ELF-1 (cell line): ENCODE measurements at regions not wholly inside any gene's neighbourhood (a gene's known extent, or its start where the extent isn't known, plus 50 kb on each side); places are given as distances from the start of the nearest gene placed in this dataset.
A peak's percentile ranks its signal among the peaks of the same experiment; 100 is the strongest.

Experiments
- DNase-seq: peaks from one replicate; pipeline ENCODE4 v3.0.0-alpha.2; 2016; ENCODE audit warnings: low read depth, low spot score

DNA sequence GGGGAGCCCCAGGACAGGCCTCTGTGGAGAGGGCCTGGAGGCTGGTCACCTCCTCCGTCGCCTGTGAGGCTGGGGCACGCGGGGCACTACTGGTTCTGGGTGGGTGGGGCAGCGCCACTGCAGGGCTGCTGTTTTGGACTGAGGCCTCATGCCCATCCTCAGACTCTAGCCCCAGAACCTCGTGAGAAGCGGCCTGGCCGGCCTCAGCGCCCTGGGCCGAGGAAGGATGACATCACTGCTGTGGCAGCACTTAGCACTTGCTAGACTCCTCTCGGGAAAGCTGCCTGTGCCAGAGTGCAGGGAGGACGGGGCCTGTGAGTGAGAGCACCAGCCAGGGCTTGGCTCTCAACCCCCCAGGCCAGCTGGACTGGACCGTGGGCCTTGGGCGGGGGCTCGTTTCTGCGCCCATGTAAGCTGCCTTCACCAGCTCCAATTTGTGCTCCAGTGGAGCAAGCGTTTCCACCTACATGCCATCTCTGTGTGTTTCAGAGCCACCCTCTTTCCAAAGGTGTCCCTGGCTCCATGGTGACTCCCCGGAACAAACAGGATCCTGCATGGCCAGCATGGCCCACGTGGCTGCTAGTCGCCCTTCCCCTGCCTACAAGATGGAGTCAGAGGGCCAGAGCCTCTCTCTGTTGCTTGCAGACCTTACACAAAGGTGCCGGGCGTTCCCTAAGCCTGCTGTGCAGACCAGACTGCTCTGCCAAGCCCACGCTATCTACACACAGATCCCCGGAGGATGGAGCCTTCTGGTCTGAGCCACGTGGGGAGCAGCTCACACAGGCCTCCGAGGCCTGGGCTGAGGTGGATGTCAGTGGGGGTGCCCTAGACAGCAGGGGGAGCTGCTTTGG, 102.9 kb downstream of the CTTN start:
- DNase-seq = peak; percentile 30

DNA sequence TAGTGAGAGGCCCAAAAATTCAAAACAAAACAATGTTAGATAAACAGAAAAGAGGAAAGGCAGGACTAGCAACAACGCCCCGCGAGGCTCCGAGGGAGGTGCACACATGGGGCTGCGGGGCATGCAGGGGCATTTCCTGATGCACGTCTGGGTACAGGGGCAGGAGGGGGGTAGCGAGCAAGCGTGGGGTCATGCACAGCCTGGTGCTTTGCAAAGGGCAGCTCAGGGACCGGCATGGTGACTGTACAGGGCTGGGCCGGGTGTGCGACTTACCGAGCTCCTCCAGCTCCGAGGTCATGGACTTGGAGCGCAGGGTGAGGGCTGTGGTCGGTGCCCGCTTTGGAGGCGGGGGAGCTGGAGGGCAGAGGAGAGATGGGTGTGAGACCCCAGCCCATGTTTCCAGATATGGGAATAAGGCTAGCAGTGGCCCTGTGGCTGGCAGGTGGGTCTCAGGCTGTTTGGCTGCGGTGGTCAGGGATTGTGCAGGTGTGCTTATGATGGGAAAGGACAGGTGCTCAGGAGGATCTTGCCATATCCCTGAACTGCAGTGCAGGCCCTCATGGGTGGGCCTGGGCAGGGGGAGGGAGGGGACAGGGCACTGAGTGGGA, 103.7 kb downstream of the CTTN start:
- no peak for DNase-seq

DNA sequence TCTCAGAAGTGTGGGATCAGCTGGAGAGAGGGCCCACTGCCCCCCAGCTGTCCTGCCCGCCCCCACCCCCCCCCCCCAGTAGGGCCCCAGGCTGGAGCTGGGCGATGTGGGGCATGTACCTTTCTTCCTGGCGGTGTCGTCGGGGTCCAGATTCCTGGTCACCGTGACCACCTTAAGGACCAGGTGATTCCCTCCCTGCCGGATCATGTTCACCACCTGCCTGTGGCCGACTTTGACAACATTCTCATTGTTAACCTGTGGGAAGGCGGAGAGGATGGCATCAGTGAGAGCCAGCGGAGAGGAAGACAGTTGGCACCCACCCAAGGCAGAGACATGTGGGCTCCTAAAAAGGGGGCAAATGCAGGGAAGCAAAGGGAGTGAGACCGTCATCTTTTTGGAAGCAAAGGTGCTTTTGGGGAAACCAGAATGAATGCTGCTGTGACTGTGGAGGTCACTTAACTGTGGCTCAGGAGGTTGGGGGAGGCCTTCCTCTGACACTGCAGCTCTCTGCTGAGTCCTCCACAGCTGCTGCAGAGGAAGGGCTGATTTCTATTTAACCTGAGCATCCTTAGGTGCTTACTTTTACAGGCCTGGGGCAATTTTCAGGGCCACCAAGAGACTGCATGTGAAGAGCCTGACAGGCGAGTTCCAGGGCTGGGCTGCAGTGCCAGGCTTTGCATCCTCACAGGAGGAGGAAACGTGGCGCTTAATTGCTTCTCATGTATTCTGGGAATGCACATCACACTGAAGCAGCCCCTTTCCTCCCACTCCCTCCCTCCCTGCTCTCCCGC, 104.5 kb downstream of the CTTN start:
- DNase-seq = peak; percentile 36

DNA sequence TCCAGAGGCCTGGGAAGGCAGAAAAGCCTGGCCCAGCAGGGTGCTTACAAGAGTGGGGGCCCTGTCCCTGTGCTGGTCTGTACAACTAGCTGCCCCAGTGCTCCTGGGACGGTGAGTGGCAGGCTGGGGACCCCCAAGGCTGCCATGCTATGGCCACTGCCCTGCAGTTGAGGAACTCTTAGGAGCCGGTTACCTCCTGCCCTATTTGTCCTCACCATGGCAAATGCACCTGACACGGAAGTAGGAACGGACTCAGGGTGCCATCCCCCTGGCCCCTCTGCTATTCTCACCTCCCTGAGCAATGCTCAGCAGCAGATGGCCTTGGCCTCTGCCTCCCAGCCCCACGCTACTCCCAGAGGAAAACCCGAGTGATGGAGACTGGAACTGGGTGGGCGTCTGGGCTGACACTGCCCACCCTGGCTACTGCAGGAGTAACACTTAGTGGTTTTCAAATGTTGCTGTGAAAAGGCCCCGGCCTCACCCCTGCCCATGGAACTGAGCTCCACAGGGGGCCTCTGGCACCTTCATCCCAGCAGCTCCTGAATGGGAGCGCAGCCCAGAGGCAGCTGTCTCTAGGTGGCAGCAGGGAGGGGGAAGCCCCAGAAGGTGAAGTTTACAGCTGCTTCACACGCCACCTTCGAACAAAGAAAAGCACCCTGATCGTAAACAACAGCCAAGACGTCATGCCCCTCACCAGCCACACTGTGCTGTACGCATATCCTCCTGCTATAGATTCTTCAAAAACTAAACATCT, 105.3 kb downstream of the CTTN start:
- peak; percentile 50 for DNase-seq

DNA sequence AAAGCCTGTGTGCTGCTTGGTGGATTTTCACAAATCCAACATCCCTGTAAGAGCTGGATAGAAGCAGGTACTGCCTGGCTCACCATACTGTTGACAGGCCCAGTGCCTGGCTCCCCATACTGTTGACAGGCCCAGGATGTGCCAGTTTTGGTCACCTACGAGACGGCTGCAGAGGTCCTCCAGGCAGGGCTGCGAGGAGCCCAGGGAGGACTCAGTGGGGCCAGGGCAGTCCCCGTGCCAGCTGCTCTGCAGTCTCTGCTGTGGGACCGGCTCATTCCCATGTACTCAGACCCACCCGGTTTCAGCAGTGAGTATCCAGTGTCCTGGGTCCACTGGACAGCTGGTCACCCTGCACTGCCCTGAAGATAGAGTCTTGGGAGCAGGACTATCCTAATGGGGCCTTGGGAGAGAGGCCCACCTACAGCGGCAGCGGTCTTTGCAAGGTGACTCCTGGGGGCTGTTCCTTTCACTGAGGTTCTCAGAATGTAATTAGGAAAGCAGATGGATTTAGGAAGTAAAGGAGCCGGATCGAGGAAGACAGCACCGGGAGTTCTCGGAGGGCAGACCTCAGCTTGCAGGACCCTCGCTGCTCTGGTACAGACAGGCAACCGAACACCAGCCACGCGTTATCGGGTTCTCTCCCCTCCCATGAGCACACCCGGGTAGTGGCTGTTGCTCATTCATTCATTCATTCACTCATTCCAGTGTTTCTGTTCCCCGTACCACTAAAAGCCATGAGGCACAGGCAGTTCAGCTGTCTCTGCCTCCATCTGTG, 106.1 kb downstream of the CTTN start:
- DNase-seq = no peak

DNA sequence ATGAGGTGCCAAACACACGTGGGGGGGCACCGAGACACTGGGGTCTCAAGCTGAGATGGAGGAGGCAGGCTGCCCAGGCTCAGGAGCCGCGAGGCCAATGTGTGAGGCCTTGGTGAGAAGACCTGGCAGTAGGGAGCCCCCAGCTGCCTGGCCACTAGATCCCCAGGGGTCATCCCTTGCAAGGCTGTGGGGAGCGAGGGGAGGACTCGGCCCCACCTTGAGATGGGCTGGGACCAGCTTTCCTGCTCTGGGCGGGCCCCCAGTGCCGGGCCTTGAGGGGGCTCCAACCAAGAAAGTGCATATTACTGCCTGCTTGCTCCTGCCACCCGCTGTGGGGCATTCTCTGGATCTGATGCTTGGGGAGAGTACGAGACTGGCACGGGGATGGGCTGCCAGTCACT, 107.0 kb downstream of the CTTN start:
- no peak for DNase-seq

DNA sequence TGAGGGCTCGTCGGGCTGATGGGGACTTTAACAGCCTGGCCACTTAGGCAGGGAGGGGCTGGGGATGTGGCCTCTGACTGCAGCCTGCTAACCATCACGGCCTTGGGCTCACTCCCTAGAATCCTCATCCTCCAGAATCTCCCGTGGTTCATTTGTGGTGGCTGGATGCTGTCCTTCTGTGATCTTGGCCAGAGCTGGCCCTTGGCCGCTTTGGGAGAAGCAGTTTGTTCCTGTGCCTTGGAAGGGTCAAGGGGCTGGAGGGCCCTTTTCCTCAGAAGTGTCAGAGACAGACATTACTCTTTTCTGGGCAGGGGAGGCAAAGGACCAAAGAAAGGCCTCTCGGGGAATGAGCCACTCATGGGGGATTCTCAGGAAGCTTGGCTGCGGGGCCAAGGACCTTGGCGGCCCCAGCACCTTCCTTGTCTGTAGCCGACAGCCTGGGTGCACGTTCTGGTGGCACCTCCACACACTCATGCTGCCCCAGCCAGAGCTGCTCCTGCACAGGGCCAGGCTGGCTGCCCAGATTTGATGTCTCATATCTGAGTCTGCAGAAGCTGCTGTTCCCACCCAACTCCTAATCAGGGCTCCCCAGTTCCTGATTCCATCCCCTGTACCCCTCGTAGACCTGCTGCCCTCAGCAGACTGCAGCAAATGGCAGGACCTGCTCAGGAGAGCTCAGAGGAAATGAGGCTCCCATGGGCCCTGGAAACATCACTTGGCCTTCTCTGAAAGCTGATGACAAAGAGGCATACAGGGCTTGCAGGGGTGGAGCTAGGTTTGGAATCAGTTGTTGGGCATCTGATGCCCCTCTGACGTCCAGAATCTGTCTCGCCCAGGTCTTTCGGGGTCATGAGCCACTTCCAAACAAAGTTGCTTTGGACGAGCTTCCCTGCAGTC, 107.7 kb downstream of the CTTN start:
- no peak for DNase-seq

DNA sequence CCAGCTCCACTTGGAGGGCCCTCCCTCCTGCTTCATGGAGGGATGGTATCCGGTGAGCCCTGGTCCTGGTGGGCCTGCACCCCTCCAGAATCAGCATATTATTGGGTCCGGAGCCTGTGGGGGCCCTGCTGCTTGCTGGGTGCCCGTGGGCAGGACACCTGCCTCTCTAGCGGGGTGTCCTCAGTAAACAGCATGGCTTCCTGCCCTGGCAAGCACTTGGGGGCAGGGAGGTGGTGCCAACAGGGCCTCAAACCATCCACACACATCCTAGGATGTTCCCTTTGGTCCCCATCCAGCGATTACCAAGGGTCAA, 108.3 kb downstream of the CTTN start:
- no peak for DNase-seq

DNA sequence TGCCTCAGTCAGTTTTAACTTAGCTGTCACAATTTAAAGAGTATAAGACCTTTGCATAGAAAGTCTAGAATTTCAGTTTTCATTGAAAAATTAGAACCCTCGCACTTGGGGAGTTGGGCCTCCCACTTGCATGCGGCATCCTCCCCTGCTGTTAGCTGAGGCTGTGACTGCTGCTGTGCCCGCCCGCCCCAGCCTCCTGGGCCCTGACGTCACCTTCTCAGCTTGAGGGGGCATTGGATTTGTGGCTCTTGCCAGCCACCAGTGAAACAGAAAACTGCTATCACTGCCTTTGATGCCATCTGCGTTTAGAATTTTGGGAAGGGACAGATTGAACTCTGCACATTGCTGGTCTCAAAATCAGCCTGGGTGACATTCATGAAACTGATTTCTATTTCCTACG, 108.7 kb downstream of the CTTN start:
- no peak for DNase-seq

DNA sequence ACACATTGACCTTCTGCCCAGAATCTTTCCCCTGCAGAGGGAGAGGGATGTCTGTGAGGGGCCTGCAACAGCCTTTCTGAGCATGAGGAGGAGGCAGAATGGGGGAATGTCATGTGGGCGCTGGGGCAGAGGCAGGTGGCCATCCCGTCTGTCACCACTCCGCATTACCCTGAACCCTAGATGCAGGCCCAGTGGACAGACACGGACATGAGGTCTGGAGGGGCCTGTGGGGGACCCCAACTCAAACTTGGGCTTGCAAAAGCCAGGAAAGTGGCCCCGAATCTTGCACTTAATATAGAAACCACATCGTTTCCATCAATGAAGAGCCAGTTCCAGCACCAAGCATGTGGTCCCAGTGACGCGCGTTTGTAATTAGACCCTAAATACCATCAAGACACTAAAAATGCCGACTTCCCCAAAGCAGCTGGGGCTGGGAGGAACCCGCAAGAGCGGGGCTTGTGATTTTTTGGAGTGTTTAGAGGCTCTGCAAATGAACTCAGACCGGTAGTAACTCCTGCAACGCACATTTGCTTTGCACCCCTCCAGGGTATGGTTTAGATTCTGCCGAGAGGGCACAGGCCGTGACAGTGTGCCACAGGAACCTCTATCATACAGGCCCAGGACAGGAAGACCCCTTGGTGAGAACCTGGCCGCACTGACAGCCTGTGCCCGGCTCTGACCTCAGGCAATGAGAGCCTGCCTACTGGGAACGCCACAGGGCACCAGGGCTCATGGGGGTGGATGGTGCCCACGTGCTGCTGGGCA, 109.3 kb downstream of the CTTN start:
- DNase-seq = no peak

DNA sequence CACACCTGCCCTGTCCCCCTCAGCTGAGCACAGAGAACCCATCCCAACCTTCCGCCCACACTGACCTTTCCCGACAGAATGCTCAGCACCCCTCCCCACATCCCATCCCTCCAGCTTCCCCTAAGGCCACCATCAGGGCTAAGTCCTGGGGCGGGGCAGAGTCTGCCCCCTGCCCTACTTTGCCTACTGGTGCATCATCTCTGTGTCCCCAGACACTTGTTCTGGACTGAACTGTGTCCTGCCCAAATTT, 109.8 kb downstream of the CTTN start:
- no peak for DNase-seq

DNA sequence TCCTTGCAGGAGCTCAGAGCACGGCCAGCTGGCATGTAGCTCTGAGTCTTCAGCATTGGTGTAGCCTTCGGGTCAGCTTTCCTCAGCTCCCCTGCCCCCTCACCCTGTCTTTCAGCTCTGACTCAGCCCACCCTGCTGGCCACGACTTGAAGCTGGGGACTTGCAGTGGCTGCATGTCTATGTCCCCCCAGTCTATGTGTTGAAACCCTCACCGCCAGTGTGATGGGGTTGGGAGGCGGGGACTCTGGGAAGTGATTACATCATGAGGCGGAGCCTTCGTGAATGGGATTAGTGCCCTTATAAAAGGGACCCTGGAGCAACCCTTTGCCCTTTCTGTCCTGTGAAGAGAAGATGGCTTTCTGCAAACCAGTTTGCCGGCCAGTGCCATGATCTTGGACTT, 111.1 kb downstream of the CTTN start:
- DNase-seq = no peak

DNA sequence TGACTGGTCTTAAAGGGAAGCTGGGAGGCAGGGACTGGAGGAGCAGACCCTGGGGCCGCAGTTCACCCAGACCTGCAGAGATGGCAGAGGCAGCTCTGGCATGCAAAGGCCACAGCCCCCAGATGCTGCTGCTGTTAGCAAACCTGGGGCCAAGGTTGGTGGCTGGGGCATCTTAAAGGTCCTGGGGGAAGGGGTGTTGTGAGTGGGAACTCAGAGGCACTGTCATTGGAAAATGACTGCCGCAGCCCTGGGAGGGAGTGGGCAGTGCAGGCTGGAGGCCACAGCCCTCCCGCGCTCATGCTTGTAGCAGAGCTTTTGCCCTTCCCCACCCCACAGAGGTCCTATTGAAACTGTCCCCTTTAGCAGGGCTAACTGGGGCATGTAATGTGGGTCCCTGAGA, 111.8 kb downstream of the CTTN start:
- DNase-seq = no peak

DNA sequence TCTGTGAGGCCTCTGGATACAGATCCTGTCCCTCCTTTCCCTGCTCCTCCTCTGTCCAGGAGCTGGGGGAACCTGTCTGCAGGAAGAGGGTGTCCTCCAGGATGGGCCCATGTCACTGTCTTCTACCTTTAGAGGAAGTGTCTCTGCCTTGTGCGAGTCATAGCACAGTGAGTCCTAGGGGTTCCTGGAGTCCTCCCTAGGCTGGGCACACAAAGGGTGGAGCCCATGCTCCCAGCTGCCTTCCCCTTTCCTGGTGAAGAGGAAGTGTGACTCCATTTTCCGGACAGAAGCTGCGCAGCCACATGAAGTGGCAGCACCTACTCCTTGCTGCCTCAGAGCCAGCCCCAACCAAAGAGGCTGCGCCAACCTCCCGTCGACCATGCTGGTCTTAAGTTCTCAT, 112.2 kb downstream of the CTTN start:
- DNase-seq = no peak

DNA sequence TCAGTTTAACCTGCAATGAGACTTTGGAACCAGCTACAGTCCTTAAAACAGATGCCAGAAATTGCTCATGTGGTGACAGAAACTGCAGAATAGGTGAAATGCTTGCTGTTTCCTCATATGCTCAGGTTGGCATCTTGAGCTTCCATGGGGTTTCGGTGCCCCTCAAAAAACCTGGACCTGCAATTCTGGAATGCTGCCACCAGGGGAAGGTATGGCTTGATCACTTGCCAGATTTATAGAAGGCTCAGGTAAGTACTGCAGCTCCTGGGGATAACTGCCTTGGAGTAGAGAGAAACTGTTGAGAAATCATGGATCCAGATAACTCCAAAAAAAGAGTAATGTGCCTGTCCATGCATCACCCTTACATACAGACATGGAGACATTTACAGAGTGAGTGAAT, 113.0 kb downstream of the CTTN start:
- peak; percentile 53 for DNase-seq

DNA sequence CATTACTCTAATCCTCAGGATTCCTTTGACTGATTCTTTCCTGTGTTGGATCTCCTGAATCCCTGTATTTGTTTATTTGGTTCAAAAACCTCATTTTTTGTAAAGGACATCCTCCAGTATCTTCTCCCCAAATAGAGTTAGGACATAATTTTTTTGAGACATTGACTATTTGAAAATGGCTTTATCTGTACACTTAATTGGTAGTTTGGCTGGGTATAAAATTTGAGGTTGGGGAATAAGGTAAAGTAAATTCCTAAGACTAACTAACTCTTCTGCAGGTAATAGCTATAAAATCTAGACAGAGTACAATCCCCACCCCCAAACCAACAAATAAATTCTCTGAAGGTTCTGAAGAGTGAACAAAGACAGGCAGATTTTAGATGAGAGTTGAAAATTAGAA, 114.4 kb downstream of the CTTN start:
- no peak for DNase-seq

DNA sequence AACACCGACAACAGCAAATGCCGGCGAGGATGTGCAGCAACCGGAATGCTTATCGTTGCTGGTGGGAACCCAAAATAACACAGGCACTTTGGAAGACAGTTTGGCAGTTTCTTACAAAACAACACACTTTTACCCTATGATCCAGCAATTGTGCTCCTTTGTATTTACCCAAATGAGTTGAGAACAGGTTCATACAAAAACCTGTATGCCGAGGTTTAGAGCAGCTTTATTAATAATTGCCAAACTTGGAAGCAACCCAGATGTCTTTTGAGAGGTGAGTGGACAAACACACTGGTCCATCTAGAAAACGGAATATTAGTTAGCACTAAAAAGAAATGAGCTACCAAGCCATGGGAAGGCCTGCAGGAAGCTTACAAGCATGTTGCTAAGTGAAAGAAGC, 118.9 kb downstream of the CTTN start:
- DNase-seq = no peak

DNA sequence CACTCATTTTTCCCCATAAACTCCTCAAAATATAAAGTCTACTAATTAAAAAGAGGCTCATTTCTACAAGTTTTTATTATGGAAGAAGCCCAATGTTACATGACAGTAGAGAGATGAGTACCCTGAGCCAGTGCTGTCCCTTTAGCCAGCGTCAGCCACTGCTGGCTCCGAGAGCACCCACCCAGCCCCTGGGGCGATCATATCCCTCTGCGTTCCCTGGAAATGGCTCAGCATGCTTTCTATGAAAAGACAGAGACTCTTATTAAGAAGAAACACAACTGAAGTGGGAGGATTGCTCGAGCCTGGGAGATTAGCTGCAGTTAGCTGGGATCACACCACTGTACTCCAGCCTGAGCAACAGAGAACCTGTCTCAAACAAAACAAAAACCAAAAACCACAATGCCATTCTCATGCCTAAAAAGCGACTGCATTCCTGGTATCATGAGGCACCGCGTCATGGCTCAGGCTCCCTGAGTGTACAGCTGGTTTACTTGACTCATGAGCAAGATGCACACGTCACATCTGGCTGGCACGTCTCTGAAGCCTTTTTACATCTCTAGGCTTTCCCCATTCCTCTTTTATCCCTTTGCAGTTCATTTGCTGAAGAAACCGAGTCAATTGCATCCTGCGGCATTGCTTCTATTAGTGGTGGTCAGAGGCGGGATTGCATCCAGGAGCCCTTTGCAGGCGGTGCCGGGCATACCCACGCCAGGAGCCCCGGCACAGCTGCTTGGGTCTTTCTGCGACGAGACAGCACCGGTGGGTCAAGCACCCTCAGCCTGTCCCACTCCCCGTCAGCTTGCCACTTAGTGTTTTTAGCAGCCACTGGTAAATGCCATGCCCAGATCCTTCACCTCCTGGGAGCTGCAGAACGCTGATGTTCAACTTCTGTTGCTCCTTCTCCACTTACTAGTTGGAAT, 119.9 kb downstream of the CTTN start:
- DNase-seq = no peak

DNA sequence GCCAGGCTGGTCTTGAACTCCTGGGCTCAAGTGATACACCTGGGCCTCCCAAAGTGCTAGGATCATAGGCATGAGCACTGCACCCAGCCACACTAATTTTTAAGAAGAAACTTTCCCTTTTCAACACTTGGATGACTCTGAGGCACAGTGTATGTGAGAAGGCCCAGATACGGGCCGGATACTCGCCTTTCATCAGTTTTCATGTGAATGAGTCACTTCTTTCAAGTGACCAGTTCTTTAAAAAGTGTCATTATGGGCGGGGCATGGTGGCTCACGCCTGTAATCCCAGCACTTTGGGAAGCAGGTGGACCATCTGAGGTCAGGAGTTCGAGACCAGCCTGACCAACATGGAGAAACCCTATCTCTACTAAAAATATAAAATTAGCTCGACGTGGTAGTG, 120.8 kb downstream of the CTTN start:
- no peak for DNase-seq
